SK-N-SH (cell line): ENCODE measurements at regions not wholly inside any gene's neighbourhood (a gene's known extent, or its start where the extent isn't known, plus 50 kb on each side); places are given as distances from the start of the nearest gene placed in this dataset.

Source experiments
- CTCF ChIA-PET: fragments of 300-600, 350-600 bp; formaldehyde crosslinking; extraction: SDS; loops from one replicate; lab custom pipeline; 2021; lab: Yijun Ruan, JAX
- POLR2A ChIA-PET: fragments of 350-600 bp; sonication (Branson Sonifier 250); formaldehyde crosslinking; extraction: SDS; loops from one replicate; lab custom pipeline; 2020; ENCODE audit warnings: antibody characterized with exemption, inconsistent platforms; lab: Yijun Ruan, JAX
- DNase-seq: peaks from one replicate; pipeline ENCODE4 v3.0.0; 2012
- H2AFZ ChIP-seq: fragments of 200-600 bp; sonication (generic); 2 replicates; pipeline ENCODE4 v1.8.1; 2016; ENCODE audit warnings: antibody characterized with exemption, mild to moderate bottlenecking, low read depth
- H3F3A ChIP-seq: fragments of 200-600 bp; sonication (generic); replicated peaks from 2 replicates; pipeline ENCODE3; 2016; ENCODE audit warnings: antibody characterized with exemption, mild to moderate bottlenecking; ENCODE audit not compliant: insufficient read depth
- H3K27ac ChIP-seq, 2 experiments: fragments of 200-500 bp in 1 of 2; fragments of 200-600 bp in 1 of 2; sonication (Bioruptor generic) in 1 of 2; sonication (generic), shearing (Covaris generic) in 1 of 2; 2 replicates each; pipeline versions ENCODE4 v1.5.1 to v1.6.1; 2014 to 2016; ENCODE audit warnings: low read depth in 2 of 2, inconsistent platforms in 1 of 2, low read length in 1 of 2, mild to moderate bottlenecking in 1 of 2, mixed read lengths in 1 of 2
- H3K27me3 ChIP-seq: fragments of 200-600 bp; sonication (generic), shearing (Covaris generic); 2 replicates; pipeline ENCODE4 v1.6.1; 2016; ENCODE audit warnings: mixed run types; ENCODE audit not compliant: insufficient read depth
- H3K36me3 ChIP-seq, 2 experiments: fragments of 200-500 bp in 1 of 2; fragments of 200-600 bp in 1 of 2; sonication (Bioruptor generic) in 1 of 2; sonication (generic) in 1 of 2; replicated peaks in 1 of 2; 2 replicates each; pipeline versions ENCODE3 to v1.5.1; 2014 to 2016; ENCODE audit warnings: low read length in 1 of 2, mild to moderate bottlenecking in 1 of 2; ENCODE audit not compliant: insufficient read depth in 2 of 2, control insufficient read depth in 1 of 2
- H3K4me1 ChIP-seq, 2 experiments: fragments of 200-500 bp in 1 of 2; fragments of 200-600 bp in 1 of 2; sonication (Bioruptor generic) in 1 of 2; sonication (generic), shearing (Covaris generic) in 1 of 2; 2 replicates each; pipeline versions ENCODE4 v1.5.1 to v1.6.1; 2014 to 2016; ENCODE audit warnings: low read depth in 1 of 2, low read length in 1 of 2, mixed run types in 1 of 2; ENCODE audit not compliant: insufficient read depth in 2 of 2, control insufficient read depth in 1 of 2
- H3K4me2 ChIP-seq: fragments of 200-600 bp; sonication (generic), shearing (Covaris generic); 2 replicates; pipeline ENCODE4 v1.6.1; 2017; ENCODE audit warnings: mixed run types
- H3K4me3 ChIP-seq, 2 experiments: fragments of 200-500 bp in 1 of 2; fragments of 200-600 bp in 1 of 2; sonication (Bioruptor generic) in 1 of 2; sonication (generic), shearing (Covaris generic) in 1 of 2; 2 replicates each; pipeline versions ENCODE4 v1.5.1 to v1.8.1; 2014 to 2016; ENCODE audit warnings: low read depth in 2 of 2, inconsistent platforms in 1 of 2, low read length in 1 of 2, mild to moderate bottlenecking in 1 of 2, mixed read lengths in 1 of 2, moderate library complexity in 1 of 2
- H3K79me2 ChIP-seq: fragments of 200-600 bp; sonication (generic); 2 replicates; pipeline ENCODE4 v1.8.1; 2017; ENCODE audit warnings: mild to moderate bottlenecking; ENCODE audit not compliant: insufficient read depth
- H3K9ac ChIP-seq: fragments of 200-600 bp; sonication (generic); 2 replicates; pipeline ENCODE4 v1.6.1; 2017; ENCODE audit warnings: mixed run types
- H3K9me2 ChIP-seq: fragments of 200-600 bp; sonication (generic); 2 replicates; pipeline ENCODE4 v1.6.1; 2017; ENCODE audit warnings: mixed run types
- H3K9me3 ChIP-seq: fragments of 200-600 bp; sonication (generic); 2 replicates; pipeline ENCODE4 v1.6.1; 2017; ENCODE audit warnings: mixed run types, mild to moderate bottlenecking, moderate library complexity
- H4K20me1 ChIP-seq: fragments of 200-600 bp; sonication (generic); 2 replicates; pipeline ENCODE4 v1.6.1; 2017; ENCODE audit warnings: mild to moderate bottlenecking, mixed run types; ENCODE audit not compliant: insufficient read depth
- ELF1 ChIP-seq: IDR thresholded peaks from 2 replicates; pipeline ENCODE4 v1.4.0; 2012
- EP300 ChIP-seq, 2 experiments: IDR thresholded peaks; 2 replicates each; pipeline versions ENCODE4 v1.4.0 to v1.6.1; 2012; ENCODE audit warnings: borderline replicate concordance in 1 of 2, low read depth in 1 of 2, low read length in 1 of 2
- FOXM1 ChIP-seq: IDR thresholded peaks from 2 replicates; pipeline ENCODE4 v1.4.0; 2012; ENCODE audit warnings: low read depth, mild to moderate bottlenecking
- GABPA ChIP-seq: IDR thresholded peaks from 2 replicates; pipeline ENCODE4 v1.4.0; 2012; ENCODE audit warnings: low read depth, mild to moderate bottlenecking
- RAD21 ChIP-seq: IDR thresholded peaks from 2 replicates; pipeline ENCODE4 v1.6.1; 2012; ENCODE audit warnings: mild to moderate bottlenecking, low read length
- REST ChIP-seq: IDR thresholded peaks from 2 replicates; pipeline ENCODE4 v1.6.1; 2012; ENCODE audit warnings: mild to moderate bottlenecking, low read depth, low read length, moderate library complexity
- RFX5 ChIP-seq: IDR thresholded peaks from 2 replicates; pipeline ENCODE4 v1.6.1; 2012; ENCODE audit warnings: mild to moderate bottlenecking, improper control_type of control experiment, low read length
- RXRA ChIP-seq: IDR thresholded peaks from 2 replicates; pipeline ENCODE4 v1.4.0; 2012; ENCODE audit warnings: low read depth, mild to moderate bottlenecking, borderline replicate concordance
- SMC3 ChIP-seq: IDR thresholded peaks from 2 replicates; pipeline ENCODE4 v1.6.1; 2012; ENCODE audit warnings: low read depth, low read length, improper control_type of control experiment
- USF2 ChIP-seq: fragments of 150-350 bp; IDR thresholded peaks from 2 replicates; pipeline ENCODE4 v1.6.1; 2017; ENCODE audit warnings: antibody characterized with exemption, low read length, low read depth, borderline replicate concordance
- YY1 ChIP-seq: IDR thresholded peaks from 2 replicates; pipeline ENCODE4 v1.4.0; 2012; ENCODE audit warnings: low read depth, mild to moderate bottlenecking
- WGBS: methylation state at CpG from one replicate; pipeline ENCODE4 v1.1.6; 2017; ENCODE audit warnings: low lambda C conversion rate; 5-methylcytosine and 5-hydroxymethylcytosine counted together
- TF ChIP-seq, protein P1 (sequence below): IDR thresholded peaks from 2 replicates; pipeline ENCODE4 v1.4.0; 2012; ENCODE audit warnings: low read depth
- TF ChIP-seq, protein P2 (sequence below): IDR thresholded peaks from 2 replicates; pipeline ENCODE4 v1.4.0; 2012; ENCODE audit warnings: low read depth, borderline replicate concordance

DNA sequence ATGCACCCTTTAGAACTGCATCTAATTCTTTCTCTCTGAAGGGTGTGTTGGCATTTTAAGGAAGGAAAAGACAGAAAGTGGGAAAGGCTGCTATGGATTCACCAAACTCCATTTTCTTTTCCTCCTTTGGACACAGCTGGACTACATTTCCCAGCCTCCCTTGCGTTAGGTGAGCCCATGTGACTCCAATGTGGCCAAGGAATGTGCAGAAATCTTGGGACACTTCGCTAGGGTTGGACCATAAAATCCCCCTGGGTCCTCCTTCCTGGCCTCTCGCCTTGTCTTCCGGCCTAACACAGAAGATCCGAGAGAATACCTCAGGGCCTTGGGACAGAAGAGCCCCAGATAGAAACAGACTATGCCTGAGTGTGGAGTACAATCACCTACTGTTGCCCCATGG, 56.3 kb downstream of the ABCC12 start:
- no peaks in the 10 kb centered on the region for H3K36me3 ChIP-seq
- H3K4me3 ChIP-seq: no peak overlapping the region
- TF ChIP-seq FOXM1 (no peak), REST (no peak), EP300 (IDR thresholded peaks at IDR 0.05; ENCODE audit: borderline replicate concordance in 1 of 2, low read depth in 1 of 2, low read length in 1 of 2) (no peak), YY1 (no peak), ELF1 (no peak), RAD21 (no peak)
- TF ChIP-seq, protein P1, sequence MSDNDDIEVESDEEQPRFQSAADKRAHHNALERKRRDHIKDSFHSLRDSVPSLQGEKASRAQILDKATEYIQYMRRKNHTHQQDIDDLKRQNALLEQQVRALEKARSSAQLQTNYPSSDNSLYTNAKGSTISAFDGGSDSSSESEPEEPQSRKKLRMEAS: no peak
- TF ChIP-seq, protein P2, sequence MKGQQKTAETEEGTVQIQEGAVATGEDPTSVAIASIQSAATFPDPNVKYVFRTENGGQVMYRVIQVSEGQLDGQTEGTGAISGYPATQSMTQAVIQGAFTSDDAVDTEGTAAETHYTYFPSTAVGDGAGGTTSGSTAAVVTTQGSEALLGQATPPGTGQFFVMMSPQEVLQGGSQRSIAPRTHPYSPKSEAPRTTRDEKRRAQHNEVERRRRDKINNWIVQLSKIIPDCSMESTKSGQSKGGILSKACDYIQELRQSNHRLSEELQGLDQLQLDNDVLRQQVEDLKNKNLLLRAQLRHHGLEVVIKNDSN: peak; percentile 88
- DNase-seq: no peak
- no peaks in the 10 kb centered on the region for H3K9me3 ChIP-seq
- ChIA-PET CTCF (no interaction called here), POLR2A (no interaction called here)
- H3K27ac ChIP-seq: no peak overlapping the region
- no peak overlapping the region for H3K4me2 ChIP-seq
- H3F3A ChIP-seq: no peaks in the 10 kb centered on the region
- H3K79me2 ChIP-seq: no peaks in the 10 kb centered on the region
- H3K27me3 ChIP-seq: no peaks in the 10 kb centered on the region
- WGBS: 78% methylated on average over 5 of the region's 5 CpGs
- no peaks in the 10 kb centered on the region for H3K9me2 ChIP-seq
- no peak overlapping the region for H2AFZ ChIP-seq
- H3K9ac ChIP-seq: no peak overlapping the region
- H4K20me1 ChIP-seq: no peaks in the 10 kb centered on the region
- H3K4me1 ChIP-seq: no peaks in the 10 kb centered on the region

DNA sequence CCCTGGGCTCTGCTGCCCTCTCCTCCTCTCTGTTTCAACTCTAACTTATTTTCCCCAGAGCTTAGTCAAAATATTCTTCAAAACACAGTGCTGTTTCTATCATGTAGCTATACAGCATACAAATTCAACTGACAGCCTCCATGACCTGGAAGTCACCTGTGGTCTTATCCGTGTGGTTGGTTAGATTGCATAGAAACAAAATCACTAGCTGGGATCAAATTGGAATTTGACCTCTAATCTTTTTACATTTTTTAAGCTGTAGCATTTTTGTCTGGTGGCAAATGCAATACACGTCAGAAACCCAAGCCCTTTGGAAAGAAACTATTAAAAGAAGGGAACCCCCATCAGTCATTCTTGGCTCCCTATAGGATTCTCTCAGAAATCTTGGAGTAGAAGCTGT, 57.3 kb downstream of the ABCC12 start:
- Histone ChIP-seq H3K27me3 (no peaks in the 10 kb centered on the region), H3K4me3 (no peak overlapping the region), H3K9me3 (no peaks in the 10 kb centered on the region), H3F3A (no peaks in the 10 kb centered on the region), H3K4me1 (no peaks in the 10 kb centered on the region), H3K27ac (no peak overlapping the region), H3K9ac (no peak overlapping the region), H4K20me1 (no peaks in the 10 kb centered on the region), H3K36me3 (no peaks in the 10 kb centered on the region), H3K9me2 (no peaks in the 10 kb centered on the region), H3K79me2 (no peaks in the 10 kb centered on the region), H3K4me2 (no peak overlapping the region), H2AFZ (no peak overlapping the region)
- WGBS: 84% methylated on average over 2 of the region's 2 CpGs
- POLR2A ChIA-PET: no interaction called here
- CTCF ChIA-PET: interaction anchor here (1.1 to 1.3 kb wide), 2 partner anchors 19 to 21 kb away, joined by 3 to 4 read pairs; no protein-coding TSS in a partner anchor
- DNase-seq: no peak
- TF ChIP-seq USF2: no peak
- no peak for TF ChIP-seq GABPA
- TF ChIP-seq RXRA: no peak
- TF ChIP-seq RAD21: no peak
- no peak for TF ChIP-seq RFX5
- no peak for TF ChIP-seq SMC3
